Right ventricle myocardium inferior (tissue), 1 donor: ENCODE measurements at regions not wholly inside any gene's neighbourhood (a gene's known extent, or its start where the extent isn't known, plus 50 kb on each side); places are given as distances from the start of the nearest gene placed in this dataset.
A peak's percentile ranks its signal among the peaks of the same experiment; 100 is the strongest.
"Not testable (repeated sequence)": the region's sequence is repeated elsewhere in the genome, so short reads cannot be mapped to it uniquely, and the experiment has no call there.

Source experiments
- ATAC-seq: fragments of 200-7000 bp; cut with Tn5 transposase; one replicate; pipeline ENCODE4 v1.9.1; 2020; ENCODE audit warnings: mild to moderate bottlenecking, moderate library complexity
- DNase-seq: peaks from one replicate; pipeline ENCODE4 v3.0.0; 2021; ENCODE audit errors: missing footprints
- intact Hi-C: fragments of 100-400 bp; cut with DNase I; formaldehyde crosslinking; loops from one replicate; pipeline ENCODE4 v1.11.0; 2022
- donor health status: DM: no; HTN: yes; CAD: no; lungs with severe emphysema.

DNA sequence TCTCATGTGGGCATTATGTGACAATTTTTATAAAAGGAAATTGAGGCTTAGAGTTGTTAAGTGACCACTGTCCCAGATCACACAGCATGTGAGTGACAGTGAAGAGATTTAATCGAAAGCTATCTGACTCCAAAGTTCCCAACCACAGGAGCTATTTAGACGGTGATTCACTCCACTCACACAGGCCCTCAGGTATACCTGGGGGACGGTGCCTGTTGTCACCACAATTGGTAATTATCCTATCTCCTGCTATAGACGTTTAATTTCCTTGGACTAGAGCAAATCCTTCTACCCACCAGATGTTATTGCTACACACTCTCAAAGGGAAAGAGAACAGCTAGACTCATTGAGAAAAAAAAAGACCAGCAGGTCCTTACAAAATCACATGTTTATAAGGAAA lies 145.5 kb downstream of the KLF6 start:
- DNase-seq (no peak), ATAC-seq (no peak)
- intact Hi-C loops = no loop called here

DNA sequence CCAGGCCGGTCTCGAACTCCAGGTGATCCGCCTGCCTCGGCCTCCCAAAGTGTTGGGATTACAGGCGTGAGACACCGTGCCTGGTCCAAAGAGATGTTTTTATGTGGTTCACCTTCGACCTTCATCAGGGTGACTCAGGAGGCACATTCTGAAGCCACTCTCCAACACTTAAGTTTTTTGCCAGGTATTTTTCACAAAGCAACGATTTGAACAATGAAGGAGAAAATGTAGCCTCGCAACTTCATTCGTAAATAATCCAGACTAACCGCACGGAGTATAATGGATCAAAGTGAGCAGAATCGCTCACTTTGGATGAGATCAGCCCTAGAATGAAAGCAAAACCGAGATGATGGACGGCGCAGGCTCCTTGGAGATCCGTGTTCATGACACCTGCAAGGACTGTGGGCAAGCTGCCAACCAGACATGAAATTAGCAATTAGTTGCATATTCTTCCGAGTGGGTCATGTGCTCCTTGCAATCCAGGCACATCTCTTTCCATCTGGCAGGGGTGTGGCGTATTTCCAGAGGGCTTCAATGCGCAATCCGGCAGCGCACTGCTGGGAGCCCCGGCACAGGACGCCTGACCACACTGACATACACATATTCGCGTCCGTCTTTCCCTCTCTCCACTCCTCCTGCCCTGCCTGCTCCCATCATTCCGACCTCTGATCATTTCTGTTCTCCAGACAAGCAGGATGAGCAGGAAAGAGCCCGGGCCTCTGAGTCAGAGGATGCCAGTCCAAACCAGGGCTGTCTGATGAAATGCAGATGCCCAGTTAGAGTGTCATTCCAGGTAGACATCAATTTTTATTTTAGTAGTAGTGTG lies 148.4 kb downstream of the KLF6 start:
- no peak for ATAC-seq
- intact Hi-C loops = no loop called here
- no peak for DNase-seq

DNA sequence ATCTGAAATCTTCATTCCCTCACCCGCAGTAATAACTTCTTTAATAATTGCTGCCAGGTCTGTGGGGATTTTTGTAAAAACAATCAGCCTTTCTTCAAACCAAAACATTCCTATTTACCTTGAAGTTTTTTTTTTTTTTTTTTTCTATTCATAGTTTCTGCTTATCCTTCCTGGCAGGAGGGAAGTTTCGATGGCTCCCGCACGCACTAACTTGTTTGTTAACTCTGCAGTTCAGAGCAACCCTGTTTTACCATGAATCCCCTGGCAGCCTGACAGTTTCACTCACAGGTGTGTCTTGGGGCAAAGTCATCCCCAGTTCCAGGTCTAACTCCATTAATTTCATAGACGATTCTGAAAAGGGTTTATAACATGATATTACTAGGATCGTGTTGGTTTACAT lies 149.3 kb downstream of the KLF6 start:
- intact Hi-C loops = no loop called here
- DNase-seq (no peak), ATAC-seq (no peak)

DNA sequence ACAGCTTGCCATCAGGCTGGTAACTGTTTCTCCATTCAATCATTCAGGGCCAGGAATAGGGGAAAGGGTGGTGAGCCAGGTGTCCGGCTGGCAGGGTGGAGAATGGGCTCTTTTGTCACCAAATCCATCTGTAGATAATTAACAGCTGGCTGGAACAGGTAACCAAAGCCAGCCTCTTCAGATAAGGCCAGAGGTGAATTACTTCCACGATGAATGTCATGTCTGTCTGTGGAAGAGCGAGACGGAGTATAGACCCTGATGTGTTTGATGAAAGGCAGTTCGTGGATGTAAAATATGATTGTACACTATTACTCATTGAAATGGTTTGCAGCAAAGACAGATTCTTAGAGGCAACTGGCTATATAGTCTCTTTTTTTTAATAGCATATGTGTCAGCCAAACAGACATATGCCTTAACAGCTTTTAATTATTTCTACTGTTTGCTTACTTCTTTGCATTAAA lies 149.8 kb downstream of the KLF6 start:
- intact Hi-C loops = no loop called here
- no peak for ATAC-seq
- DNase-seq = no peak

DNA sequence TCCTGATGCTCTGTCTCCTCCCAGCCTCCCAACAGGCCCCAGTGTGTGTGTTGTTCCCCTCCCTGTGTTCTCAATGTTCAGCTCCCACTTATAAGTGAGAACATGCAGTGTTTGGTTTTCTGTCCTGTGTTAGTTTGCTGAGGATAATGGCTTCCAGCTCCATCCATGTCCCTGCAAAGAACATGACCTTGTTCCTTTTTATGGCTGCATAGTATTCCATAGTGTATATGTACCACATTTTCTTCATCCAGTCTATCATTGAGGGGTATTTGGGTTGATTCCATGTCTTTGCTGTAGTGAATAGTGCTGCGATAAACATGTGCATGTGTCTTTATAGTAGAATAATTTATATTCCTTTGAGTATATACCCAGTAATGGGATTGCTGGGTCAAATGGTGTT lies 150.4 kb downstream of the KLF6 start:
- ATAC-seq, DNase-seq, intact Hi-C loops: not testable (repeated sequence)

DNA sequence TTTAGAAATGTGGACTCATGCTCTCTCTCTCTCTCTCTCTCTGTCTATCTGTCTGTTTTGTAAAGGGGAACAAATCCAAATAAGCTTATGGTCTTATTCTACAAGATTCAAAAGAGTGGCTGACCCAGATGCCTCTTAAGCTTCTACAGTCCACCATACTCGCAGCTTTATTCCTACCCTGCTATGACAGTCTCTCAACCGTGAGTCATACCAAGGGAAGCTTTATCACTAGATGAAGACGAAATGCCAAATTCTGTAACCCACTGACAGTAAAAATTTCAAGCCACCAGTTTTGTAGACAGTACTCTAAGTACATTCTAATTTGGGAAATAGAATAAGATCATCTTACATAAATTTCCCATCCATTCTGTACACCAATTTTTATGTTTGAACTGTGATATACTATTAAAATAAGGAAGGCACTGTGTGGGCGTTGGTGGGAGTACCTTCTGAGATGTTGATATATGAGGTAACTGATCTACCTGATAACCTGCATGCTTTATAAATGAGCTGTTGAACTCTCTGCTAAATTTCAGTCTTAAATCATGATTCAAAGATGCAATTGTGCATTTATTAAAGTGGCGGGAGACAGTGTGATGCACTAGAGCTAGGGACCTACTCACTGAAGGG lies 153.2 kb downstream of the KLF6 start:
- DNase-seq (no peak), ATAC-seq (no peak)
- intact Hi-C loops = no loop called here

DNA sequence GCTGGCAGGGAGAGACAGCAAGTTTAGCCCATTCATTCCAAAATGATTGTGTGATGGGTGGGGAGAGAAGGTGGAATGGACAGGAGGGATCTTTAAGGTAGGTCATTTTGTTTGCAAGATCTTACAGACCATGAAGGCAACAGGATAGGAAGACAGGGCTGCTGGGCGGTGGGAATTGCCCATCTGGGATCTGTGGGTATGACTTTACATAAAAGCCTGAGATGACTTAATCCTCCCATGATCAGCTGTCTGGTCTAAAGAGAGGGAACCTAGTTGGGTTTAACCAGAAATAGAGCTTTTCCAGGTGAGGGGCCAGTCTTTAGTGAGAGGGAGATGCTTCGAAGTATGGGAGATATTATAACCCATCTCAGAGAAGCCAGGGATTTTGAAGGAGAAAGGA lies 153.7 kb downstream of the KLF6 start:
- ATAC-seq (no peak), DNase-seq (no peak)
- intact Hi-C loops = no loop called here

DNA sequence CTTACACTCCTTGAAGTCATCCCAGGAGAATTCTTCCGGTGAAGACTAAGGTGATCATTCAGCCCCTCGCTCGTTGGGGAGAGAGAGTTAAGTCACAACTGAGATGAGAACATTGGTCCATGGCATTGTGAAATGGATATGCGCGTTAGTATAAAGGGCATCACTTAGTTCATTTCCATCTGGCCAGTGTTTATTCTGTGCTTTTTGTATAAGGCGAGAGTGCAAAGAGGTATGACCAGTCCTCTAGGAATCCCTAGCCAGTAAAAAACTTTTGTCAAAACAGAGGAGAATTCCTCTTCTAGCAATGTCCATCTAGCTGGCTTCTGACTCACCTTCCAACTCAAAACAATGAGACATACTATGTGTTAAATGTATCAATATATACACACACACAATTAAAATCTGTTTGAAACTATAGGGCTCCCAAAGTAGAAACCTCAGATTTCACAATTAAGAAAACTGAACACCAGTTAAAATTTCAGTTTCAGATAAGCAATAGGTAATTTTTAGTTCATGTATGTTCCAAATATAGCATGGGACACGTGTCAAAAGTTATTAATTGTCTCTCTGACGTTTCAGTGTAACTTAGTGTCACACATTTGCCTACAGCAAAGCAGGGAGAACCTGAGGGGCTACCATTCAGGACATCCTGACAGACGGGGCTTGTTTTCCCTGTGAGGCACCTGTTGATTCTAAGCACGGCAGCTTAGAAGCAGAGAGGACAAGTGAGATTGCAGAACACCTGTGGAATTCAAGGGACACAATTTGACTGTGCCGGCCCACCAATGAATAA lies 158.9 kb downstream of the KLF6 start:
- ATAC-seq (no peak), DNase-seq (no peak)
- intact Hi-C loops = no loop called here

DNA sequence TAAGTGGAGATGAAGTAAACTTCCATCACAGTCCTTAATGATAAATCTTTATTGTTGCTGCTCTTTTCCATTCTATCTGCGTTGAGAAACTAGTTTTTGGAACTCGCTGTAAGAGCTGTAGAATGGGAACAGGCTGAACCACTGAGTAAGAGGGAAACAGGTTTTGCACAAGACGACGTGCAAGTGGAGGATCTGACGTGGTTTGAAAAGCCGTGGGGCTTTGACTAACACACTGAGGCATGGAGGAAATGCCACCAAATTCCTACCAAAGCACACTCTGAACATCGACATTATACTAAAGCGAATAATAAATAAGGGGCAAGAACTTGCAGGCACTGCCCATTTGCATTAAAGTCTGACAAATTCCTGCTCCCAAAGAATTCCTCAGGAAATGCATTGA lies 160.6 kb downstream of the KLF6 start:
- intact Hi-C loops = loop anchor here (5.0 kb wide), 1 partner anchor 52 kb away; no protein-coding TSS in a partner anchor
- no peak for ATAC-seq
- no peak for DNase-seq

DNA sequence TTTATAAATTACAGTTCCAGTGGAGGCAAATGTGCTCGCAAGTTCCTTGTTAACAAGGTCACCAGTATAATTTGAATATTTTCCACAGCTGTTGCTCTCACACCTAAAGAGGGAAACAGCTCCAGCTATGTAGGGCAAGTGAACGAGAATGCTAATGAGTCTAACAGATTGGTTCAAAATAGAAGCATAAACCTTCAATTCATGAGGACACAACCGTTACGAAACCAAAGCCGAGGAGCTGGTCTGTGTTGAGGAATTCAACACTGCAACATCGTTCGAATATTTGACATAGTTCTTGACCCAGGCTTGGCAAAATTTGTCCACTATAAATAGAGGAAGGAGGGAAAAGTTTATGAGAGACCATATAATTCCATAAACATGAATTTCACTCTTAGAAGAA lies 161.3 kb downstream of the KLF6 start:
- intact Hi-C loops = loop anchor here (5.0 kb wide), 1 partner anchor 51 kb away; no protein-coding TSS in a partner anchor
- peak; percentile 94 for ATAC-seq
- no peak for DNase-seq

DNA sequence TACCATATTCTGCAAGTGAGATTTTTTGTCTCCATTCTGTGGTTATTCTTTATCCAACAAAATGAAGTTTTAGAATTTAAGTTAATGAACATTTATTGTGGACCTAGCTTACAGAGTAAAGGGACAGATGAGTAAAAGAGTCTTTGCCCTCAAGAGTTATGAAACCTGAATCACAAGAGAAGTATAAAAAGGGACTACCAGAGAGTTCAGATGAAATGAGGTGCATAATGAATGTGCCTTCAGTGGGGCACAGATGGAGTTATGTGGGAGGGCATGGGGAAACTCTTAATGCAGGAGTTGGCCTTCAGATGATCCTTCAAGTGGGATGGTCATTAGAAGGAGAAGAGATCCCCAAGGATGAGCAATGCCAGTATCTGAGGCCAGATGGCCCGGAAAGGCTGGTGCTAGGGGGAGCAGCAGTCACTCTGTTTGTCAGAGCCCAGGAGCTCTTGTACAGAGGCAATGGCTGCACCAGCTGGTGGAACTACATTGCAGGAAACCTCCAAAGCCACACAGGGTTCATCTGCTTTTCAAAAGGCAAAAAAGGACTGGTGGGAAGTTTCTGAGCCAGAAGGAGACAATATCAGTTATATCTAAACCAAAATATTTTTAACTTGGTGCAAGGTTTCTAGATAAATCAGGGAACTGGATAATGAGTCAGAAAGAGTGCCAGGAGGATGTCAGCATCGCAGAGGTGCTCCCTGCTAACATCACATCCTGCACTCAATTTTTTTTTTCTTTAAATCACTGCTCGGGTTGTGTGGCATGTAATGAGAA lies 162.0 kb downstream of the KLF6 start:
- intact Hi-C loops = loop anchor here (5.0 kb wide), 1 partner anchor 51 kb away; no protein-coding TSS in a partner anchor
- ATAC-seq = no peak
- no peak for DNase-seq

DNA sequence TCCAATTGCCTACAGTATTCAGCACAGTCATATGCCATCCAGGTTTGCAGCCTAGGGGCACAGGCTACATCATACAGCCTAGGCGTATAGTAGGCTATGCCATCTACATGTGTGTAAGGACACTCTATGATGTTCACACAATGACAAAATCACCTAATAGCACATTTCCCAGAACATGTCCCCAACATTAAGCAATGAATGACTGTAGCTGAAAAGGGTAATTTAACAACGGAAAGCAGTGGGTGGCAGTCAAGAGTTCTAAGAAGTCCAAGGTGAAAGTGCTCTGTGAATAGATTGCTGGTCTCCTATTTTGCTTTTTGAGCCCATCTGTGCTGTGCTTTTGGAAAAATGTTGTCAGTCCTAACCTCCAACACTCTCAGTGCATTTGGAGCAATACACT lies 162.6 kb downstream of the KLF6 start:
- ATAC-seq = no peak
- intact Hi-C loops = loop anchor here (5.0 kb wide), 1 partner anchor 50 kb away; no protein-coding TSS in a partner anchor
- DNase-seq = no peak

DNA sequence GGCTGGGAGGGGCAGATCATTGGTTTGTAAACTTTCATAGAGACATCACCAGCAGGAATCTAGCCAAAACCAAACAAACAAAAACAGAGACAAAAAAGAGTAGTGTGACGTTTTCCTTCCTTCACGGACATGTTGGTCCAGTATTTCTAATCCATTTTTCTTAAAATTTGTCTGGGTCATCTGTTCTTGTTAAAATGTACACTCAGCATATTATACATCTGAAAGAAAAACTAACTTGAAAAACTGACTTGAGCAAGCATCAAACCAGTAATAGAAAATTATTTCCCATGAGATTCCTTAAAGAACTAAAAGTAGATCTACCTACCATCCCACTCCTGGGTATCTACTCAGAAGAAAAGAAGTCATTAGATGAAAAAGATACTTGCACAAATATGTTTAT lies 164.2 kb downstream of the KLF6 start:
- DNase-seq (no peak), ATAC-seq (no peak)
- intact Hi-C loops = loop anchor here (5.0 kb wide), 1 partner anchor 49 kb away; no protein-coding TSS in a partner anchor

DNA sequence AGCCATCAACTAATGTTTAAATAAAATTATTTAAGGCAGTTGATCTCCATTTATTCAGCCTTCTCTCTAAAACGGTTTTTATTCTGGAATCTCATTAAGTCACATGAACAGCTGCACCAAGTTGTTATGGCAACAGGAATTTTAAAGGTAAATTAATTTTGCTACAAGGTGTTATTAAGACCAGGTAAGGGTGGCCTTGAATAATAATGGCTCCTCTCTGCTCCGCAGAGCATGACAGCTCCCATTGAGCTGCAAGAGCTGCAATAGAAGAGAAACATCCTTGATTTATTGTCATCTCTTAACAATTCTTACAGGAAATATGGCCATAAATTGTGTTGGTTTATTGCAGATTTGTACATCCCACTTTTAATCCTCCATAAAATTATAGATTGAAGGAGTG lies 165.8 kb downstream of the KLF6 start:
- ATAC-seq (no peak), DNase-seq (no peak)
- intact Hi-C loops = no loop called here

DNA sequence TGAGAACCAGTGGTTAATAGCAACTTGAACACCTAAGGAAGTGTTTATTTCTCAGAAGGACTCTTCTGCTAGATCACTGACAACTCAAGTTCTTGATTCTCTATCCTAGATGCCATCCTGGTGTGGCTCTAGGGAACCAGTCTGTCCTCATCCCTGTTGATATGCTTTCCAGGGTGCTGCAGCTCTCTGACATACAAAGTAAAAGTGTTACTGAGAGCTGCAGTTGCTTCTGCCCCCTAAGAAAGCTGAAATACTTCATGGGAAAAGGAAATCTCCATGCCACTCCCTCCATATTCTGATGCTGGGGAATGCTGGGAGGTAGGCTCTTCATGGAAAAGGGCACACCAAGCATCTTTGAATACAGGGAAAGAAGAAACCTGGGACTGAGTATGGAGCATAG lies 168.1 kb downstream of the KLF6 start:
- intact Hi-C loops = no loop called here
- no peak for DNase-seq
- ATAC-seq = no peak

DNA sequence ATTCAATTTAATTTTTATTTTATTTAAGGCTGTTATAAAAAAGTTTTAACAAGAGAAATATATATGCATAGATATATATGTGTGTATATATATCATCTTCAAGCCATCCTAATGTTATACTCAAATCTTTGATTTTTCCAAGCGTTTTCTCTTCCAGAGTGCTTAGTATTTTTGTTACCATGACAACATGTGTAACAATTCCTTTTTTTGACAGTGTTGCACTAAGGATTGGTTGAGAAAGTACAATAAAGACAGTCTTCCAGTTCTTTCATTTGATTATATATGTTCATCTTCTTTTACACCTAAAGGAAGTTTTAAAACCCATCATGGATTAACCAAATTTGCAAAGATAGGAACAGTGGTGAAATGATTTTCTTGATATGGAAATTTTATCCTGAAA lies 171.7 kb downstream of the KLF6 start:
- no peak for DNase-seq
- intact Hi-C loops = no loop called here
- no peak for ATAC-seq

DNA sequence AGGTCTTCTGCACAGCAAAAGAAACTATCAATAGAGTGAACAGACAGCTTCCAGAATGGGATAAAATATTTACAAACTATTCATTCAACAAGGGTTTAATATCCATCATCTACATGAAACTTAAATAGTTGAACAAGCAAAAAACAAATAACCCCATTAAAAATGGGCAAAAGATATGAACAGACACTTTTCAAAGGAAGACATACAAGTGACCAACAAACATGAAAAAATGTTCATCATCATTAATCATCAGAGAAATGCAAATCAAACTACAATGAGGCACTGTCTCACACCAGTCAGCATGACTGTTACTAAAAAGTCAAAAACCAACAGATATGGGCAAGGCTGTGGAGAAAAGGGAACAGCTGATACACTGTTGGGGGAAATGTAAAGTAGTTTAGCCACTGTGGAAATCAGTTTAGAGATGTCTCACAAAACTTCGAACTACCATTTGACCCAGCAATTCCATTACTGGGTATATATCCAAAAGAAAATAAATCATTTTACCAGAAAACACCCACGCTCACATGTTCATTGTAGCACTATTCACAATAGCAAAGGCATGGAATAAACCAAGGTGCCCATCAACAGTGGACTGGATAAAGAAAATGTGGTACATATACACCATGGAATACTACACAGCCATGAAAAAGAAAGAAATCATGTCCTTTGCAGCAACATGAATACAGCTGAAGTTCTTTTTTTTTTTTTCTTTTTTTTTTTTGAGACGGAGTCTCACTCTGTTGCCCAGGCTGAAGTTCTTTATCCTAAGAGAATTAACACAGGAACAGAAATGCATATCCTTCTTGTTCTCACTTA lies 172.6 kb downstream of the KLF6 start:
- intact Hi-C loops = no loop called here
- no peak for ATAC-seq
- no peak for DNase-seq

DNA sequence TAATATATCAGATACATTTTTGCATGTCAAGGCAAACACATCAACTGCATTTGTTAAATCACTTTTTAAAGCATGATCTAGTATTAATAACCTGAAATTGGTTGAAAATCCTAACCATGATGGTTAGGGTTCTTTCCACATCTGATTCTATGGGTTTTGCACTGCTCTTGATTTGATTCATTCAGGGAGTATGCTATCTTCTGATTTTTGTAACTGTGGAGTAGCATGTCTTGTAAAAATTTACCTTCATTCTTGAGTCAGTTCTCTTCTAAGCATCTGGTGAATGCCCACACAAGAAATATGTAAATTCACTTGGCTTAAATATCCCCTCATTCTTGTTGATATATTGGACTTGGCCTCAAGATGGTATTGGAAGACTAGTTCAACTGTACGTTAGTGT lies 178.7 kb downstream of the KLF6 start:
- intact Hi-C loops = no loop called here
- DNase-seq (no peak), ATAC-seq (no peak)
